Epithelial cell of proximal tubule (primary cell): ENCODE measurements at regions not wholly inside any gene's neighbourhood (a gene's known extent, or its start where the extent isn't known, plus 50 kb on each side); places are given as distances from the start of the nearest gene placed in this dataset.
A peak's percentile ranks its signal among the peaks of the same experiment; 100 is the strongest.

ENCODE experiments used
- DNase-seq: peaks from one replicate; pipeline ENCODE4 v3.0.0-alpha.2; 2011; ENCODE audit warnings: low read depth
- H3K4me3 ChIP-seq: 2 replicates; pipeline ENCODE4 v1.5.1; 2011; ENCODE audit warnings: low read depth, mild to moderate bottlenecking, low read length
- CTCF ChIP-seq: conservative IDR thresholded peaks from 2 replicates; pipeline ENCODE4 v1.5.1; 2012; ENCODE audit warnings: low read depth, mild to moderate bottlenecking, low read length

DNA sequence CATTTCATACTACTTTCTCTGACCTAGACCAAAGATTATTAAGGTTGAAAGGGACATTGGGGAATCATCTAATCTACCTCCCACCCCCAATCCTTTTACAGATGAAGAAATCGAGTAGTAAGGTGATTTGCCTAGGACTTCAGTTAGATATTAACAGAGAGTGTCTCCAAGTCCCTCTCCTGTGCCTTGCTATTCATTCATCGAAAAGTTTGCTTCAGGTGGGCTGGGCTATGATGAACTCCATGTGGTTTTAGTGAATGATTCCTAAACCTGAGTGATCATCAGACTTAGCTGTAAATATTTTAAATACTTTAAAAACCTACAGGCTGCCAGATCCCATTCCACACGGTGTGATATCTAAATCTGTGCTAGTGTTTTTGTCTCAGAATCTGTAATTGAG lies 259.4 kb upstream of the SORCS1 start:
- TF ChIP-seq CTCF: no peak
- peak; percentile 54 for DNase-seq
- H3K4me3 ChIP-seq: no peak overlapping the region

DNA sequence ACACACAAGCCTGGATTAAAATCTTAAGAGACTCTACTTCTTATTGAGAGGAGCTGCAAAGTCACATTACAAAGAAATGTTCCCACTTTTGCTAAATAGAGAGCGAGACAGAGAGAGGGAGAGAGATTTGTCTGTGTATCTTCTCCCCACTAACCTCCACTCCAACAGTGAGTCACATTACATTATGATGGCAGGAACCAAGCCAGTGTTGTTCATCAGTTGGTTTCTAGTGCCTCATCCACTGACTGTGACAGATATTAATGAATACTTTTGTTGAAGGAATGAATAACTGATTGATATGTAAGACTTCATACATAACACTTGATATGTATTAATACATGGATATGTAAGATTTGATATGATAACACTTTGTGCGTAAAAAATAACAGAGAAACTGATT lies 258.2 kb upstream of the SORCS1 start:
- TF ChIP-seq CTCF: no peak
- DNase-seq: no peak
- H3K4me3 ChIP-seq: no peak overlapping the region

GRCh38 chr10:107420196-107420595 lies 255.7 kb upstream of the SORCS1 start:
- H3K4me3 ChIP-seq: no peak overlapping the region
- DNase-seq: no peak
- TF ChIP-seq CTCF: no peak

GRCh38 chr10:107418085-107418806 lies 253.7 kb upstream of the SORCS1 start:
- DNase-seq: no peak
- no peak for TF ChIP-seq CTCF
- no peak overlapping the region for H3K4me3 ChIP-seq

- H3K4me3 ChIP-seq: no peak overlapping the region
- no peak for DNase-seq
- no peak for TF ChIP-seq CTCF
These were observed 252.9 kb upstream of the SORCS1 start for GRCh38 chr10:107417446-107417845.

GRCh38 chr10:107415446-107415845 lies 250.9 kb upstream of the SORCS1 start:
- no peak overlapping the region for H3K4me3 ChIP-seq
- DNase-seq: no peak
- no peak for TF ChIP-seq CTCF

DNA sequence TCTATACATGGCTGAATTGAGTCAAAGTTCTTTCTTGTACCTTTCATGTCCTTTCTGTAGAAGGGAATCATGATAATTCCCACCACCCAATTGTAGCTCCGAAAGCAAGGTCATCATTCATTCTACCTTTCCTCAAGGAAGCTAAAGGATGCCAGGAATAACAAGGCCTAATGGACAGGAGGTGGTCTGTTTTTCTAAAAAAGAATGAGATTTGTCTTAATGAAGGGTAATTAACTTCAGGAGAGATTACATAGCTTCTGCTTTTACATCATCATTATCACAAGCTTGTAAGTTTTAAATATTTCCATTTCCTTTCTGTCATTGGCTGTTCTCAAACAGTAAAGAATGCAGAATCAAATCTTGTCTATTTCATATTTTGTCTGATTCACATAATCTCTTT lies 249.5 kb upstream of the SORCS1 start:
- no peak overlapping the region for H3K4me3 ChIP-seq
- DNase-seq: no peak
- no peak for TF ChIP-seq CTCF
